KBM-7 (cell line): ENCODE measurements at regions not wholly inside any gene's neighbourhood (a gene's known extent, or its start where the extent isn't known, plus 50 kb on each side); places are given as distances from the start of the nearest gene placed in this dataset.
"Not testable (repeated sequence)": the region's sequence is repeated elsewhere in the genome, so short reads cannot be mapped to it uniquely, and the experiment has no call there.

ENCODE experiments used
- DNase-seq: peaks from one replicate; pipeline ENCODE4 v3.0.0-alpha.2; 2015
- in situ Hi-C: fragments of 300-500 bp; cut with MboI; formaldehyde crosslinking; loops from 2 replicates; pipeline ENCODE4 v1.14.3; 2020; ENCODE audit warnings: low sequenced_read_pairs, low pct_unique_long_range_greater_than_20kb, mixed read lengths

DNA sequence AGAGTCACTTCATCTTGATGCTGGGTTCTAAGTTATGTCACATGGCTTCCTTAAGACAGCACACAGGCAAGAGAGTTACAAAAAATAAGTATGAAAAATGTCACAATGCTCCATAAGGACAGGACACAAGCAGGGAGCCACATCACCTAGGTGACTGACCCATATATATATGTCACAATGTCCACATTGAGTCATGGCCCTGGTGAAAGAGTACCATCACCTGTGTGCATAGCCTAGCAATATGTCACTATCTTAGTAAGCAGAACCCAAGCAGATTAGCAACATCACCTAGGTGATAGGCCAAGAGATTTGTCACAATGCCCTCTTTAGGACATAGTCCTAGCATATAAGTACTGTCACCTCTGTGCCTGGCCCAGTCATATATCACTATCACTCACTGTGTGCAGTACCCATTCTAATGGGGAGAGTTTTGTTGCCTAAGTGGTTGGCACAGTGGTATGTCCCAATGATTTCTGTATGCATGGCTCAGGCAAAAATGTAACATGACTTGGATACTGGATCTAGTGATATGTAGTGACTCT lies 1012.0 kb upstream of the AMELY start:
- no peak for DNase-seq

DNA sequence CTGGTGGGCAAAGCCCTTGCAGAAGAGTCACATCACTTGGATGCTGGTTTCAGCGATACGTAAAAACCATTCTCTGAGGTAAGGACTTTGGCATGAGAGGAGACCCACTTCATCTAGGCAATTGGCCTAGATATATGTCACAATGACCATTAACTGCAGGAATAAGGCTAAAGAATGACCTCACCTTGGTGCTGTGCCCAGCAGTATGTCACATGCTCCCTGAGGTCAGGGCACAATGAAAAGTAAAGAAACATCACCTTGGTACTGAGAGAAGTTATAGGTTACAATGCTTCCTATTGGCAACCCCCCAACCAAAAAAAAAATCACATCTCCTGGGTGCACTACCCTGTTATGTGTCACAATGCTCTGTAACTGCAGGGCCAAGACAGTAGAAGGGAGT lies 1008.8 kb upstream of the AMELY start:
- in situ Hi-C loops: no loop called here
- DNase-seq: no peak

More for the DNA sequence above, 1012.0 kb upstream of the AMELY start:
- in situ Hi-C loops: no loop called here

- in situ Hi-C loops: no loop called here
- DNase-seq: no peak
These were observed 977.0 kb upstream of the AMELY start for GRCh38 chrY:7888506-7888905.

DNA sequence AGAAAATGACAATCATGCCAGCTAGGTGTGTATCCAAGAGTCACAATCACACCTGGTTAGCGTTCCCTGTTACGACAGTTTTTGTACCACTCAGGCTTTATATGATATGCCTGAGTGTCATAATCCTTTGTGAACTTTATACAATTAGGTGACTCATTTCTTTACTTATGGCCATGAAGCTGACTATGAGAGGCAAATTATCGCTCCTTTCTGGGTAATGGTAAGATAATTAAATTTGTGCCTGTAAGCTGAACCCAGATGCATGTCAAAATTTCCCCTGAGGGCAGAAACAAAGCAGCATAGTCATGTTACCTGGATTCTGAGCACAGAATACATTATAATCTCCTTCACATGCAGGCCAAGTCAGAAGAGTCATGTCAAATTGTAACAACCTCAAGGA lies 970.1 kb upstream of the AMELY start:
- in situ Hi-C loops: no loop called here
- no peak for DNase-seq

- in situ Hi-C loops: no loop called here
- no peak for DNase-seq
These were observed 967.7 kb upstream of the AMELY start for GRCh38 chrY:7879245-7879644.

DNA sequence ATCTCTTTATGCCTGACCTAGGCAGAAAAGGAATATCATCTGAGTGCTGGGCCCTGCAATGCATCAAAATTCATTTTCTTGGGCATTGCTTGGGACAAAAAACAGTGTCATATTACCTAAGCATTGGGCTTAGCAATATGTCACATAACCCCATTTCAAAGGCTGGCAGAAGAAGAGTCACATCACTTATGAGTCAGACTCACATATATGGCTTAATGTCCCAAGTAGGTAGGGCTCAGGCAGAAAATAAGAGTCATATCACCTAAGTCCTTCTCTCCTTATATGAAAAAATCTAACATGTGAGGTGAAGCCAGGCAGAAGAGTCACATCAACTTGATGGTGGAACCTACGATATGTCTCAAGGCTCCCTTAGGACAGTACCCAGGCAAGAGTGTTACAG lies 967.2 kb upstream of the AMELY start:
- in situ Hi-C loops: no loop called here
- no peak for DNase-seq

- DNase-seq: no peak
- in situ Hi-C loops: no loop called here
These were observed 965.9 kb upstream of the AMELY start for GRCh38 chrY:7877458-7877857.

- DNase-seq: peak; percentile 15
- in situ Hi-C loops: no loop called here
These were observed 962.5 kb upstream of the AMELY start for GRCh38 chrY:7874080-7874479.

- in situ Hi-C loops: no loop called here
- DNase-seq: no peak
These were observed 959.9 kb upstream of the AMELY start for GRCh38 chrY:7871304-7871932.

DNA sequence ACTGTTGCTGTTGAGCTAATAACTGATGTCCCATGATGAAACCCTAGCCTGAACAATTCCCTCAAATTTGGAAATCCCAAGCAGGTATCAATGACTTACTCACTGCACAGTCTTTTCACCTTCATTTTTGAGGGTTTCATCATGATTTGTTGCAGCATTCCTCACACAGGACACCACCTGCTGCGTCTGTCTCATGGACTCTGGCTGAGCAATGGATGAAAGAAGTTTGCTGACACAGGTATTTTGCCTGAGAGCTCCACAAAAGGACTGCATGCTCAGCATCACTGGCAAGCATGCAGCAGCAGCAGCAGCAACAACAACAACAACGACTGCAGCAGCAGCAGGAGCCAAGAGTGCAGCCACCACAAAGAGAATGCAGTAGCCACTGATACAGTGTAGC lies 955.4 kb upstream of the AMELY start:
- no peak for DNase-seq
- in situ Hi-C loops: no loop called here

- in situ Hi-C loops: no loop called here
- no peak for DNase-seq
These were observed 949.4 kb upstream of the AMELY start for GRCh38 chrY:7860781-7861614.

- in situ Hi-C loops: no loop called here
- no peak for DNase-seq
These were observed 938.6 kb upstream of the AMELY start for GRCh38 chrY:7850191-7850590.

- in situ Hi-C loops: no loop called here
- DNase-seq: no peak
These were observed 934.2 kb upstream of the AMELY start for GRCh38 chrY:7845776-7846175.

- DNase-seq: no peak
- in situ Hi-C loops: no loop called here
These were observed 925.5 kb upstream of the AMELY start for GRCh38 chrY:7837046-7837445.

DNA sequence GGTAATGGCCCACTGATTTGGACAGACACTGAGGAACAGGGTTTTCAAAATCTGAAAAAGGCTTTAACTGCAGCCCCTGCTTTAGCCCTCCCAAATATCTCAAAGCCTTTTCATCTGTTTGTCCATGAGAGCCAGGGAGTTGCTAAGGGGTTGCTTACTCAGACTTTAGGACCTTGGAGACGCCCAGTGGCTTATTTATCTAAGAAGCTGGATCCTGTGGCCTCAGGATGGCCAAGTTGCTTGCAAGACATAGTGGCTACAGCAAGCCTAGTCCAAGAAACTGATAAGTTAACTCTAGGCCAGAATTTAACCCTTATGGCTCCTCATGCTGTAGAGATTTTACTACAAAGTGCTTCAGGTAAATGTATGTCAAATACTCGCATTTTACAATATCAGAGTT lies 924.8 kb upstream of the AMELY start:
- no peak for DNase-seq
- in situ Hi-C loops: no loop called here

GRCh38 chrY:7835416-7835815 lies 923.9 kb upstream of the AMELY start:
- in situ Hi-C loops: no loop called here
- no peak for DNase-seq

DNA sequence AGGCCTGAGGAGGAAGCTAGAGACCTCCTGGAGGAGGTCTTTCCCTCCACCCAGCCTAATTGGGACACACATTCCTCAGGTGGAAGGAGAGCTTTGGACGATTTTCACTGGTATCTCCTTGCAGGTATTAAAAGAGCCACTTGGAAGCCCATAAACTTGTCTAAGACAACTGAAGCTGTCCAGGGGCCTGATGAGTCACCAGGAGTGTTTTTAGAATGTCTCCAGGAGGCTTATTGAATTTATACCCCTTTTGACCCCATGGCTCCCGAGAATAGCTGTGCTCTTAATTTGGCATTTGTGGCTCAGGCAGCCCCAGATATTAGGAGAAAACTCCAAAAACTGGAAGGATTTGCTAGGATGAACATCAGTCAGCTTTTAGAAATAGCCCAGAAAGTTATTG lies 922.7 kb upstream of the AMELY start:
- DNase-seq: no peak
- in situ Hi-C loops: no loop called here

- DNase-seq, in situ Hi-C loops: not testable (repeated sequence)
These were observed 919.3 kb upstream of the AMELY start for GRCh38 chrY:7830881-7831280.

DNA sequence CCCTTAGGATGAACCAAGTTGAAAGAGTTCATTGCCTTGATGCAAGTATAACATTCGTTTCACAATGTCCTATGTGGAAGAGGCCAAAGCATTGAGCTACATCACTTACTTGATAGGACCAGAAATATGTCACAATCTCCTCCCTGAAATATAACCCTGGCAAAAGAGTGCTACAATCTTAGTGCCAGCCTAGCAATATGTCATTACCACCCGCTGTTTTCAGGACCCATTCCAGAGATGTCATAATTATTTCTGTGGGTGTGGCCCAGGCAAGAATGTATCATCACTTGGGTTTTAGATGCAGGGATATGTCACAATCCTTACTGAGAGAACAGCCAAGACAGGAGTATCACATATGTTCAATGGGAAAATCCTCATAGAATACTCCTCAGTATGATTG lies 915.0 kb upstream of the AMELY start:
- DNase-seq: no peak
- in situ Hi-C loops: no loop called here

- in situ Hi-C loops: no loop called here
- DNase-seq: no peak
These were observed 914.3 kb upstream of the AMELY start for GRCh38 chrY:7825874-7826273.
